ENCODE measurements at regions not wholly inside any gene's neighbourhood (a gene's known extent, or its start where the extent isn't known, plus 50 kb on each side); places are given as distances from the start of the nearest gene placed in this dataset.

DNA sequence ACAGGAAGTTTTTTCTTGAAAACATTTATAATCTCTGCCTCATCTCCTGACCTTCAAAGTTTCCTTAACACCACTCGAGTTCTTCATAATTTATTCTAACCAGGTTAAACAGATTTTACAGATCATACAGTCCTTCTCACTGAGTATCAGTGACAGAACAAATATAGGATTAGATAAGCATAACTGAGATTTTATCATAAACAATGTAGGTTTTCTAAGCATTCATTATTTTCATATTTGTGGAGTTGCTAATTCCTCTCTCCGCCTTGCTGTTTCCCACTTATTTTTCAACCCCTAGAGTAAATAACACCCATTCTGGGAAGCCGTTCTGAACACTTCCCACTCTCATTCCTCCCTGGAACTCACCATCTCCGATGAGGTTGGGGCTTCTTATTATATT is 229.9 kb downstream of the HACE1 start:
- no peaks in the 10 kb centered on the region for H3K9me3 ChIP-seq (ENCODE audit: insufficient read depth in 2 of 2, low read depth in 1 of 2, low read length in 1 of 2)
- H3K4me2 ChIP-seq (ENCODE audit: insufficient read depth in 1 of 2, low read depth in 2 of 2, low read length in 2 of 2) = no peak overlapping the region
- DNase-seq (ENCODE audit: low read depth in 1 of 2, low spot score in 2 of 2) (no peak), FAIRE-seq (no peak)
- no peak overlapping the region for H2BK12ac ChIP-seq (ENCODE audit: low read depth, low read length)
- no peaks in the 10 kb centered on the region for H3K79me1 ChIP-seq (ENCODE audit: low read depth, low read length)
- no peaks in the 10 kb centered on the region for H3K79me2 ChIP-seq (ENCODE audit: control insufficient read depth in 1 of 2, insufficient read depth in 2 of 2, low read length in 2 of 2)
- peaks cover 0 to 5% (median 2%) of the 10 kb centered on the region in 4 experiments; a peak in 2 of 7 replicates for H3K4me1 ChIP-seq (replicated peaks in 1 of 4; ENCODE audit: control insufficient read depth in 3 of 4, insufficient read depth in 4 of 4, low read length in 3 of 4)
- H3K14ac ChIP-seq (ENCODE audit: insufficient read length) = no peak overlapping the region
- no peak overlapping the region for H2BK120ac ChIP-seq (replicated peaks; ENCODE audit: low read depth, low read length)
- H4K20me1 ChIP-seq (replicated peaks in 1 of 2; ENCODE audit: control insufficient read depth in 1 of 2, insufficient read depth in 2 of 2, low read length in 2 of 2) = no peaks in the 10 kb centered on the region
- H4K8ac ChIP-seq (ENCODE audit: extremely low read depth, insufficient read depth, low read length) = no peak overlapping the region
- POLR2A ChIA-PET (ENCODE audit: partially characterized antibody) = no interaction called here
- H3K36me3 ChIP-seq (ENCODE audit: control insufficient read depth in 2 of 4, insufficient read depth in 4 of 4, low read length in 3 of 4) = no peaks in the 10 kb centered on the region
- CTCF ChIA-PET (ENCODE audit: partially characterized antibody) = no interaction called here
- H3K56ac ChIP-seq (replicated peaks; ENCODE audit: insufficient read length, low read depth, low read length) = no peak overlapping the region
- H4K5ac ChIP-seq (ENCODE audit: insufficient read length, low read depth, low read length) = no peak overlapping the region
- H3K9ac ChIP-seq (replicated peaks in 1 of 4; ENCODE audit: extremely low read depth in 1 of 4, low read depth in 3 of 4, low read length in 3 of 4) = no peak overlapping the region
- H3K27me3 ChIP-seq (replicated peaks in 1 of 4; ENCODE audit: control insufficient read depth in 3 of 4, extremely low read depth in 1 of 4, insufficient read depth in 3 of 4, low read length in 3 of 4) = no peaks in the 10 kb centered on the region; a peak in 1 of 7 replicates
- no peak overlapping the region for H2BK15ac ChIP-seq (ENCODE audit: low read length)
- H3K27ac ChIP-seq (ENCODE audit: low read depth, low read length) = no peak overlapping the region
- no peak overlapping the region for H3K18ac ChIP-seq (ENCODE audit: extremely low read depth, low read length)
- no peak overlapping the region for H2BK20ac ChIP-seq (ENCODE audit: low read length)
- no peaks in the 10 kb centered on the region for H3K23me2 ChIP-seq (ENCODE audit: low read depth, low read length)
- H3K23ac ChIP-seq (ENCODE audit: insufficient read length) = no peak overlapping the region
- H2BK5ac ChIP-seq (ENCODE audit: low read depth, low read length) = no peak overlapping the region
- no peak overlapping the region for H2AFZ ChIP-seq (ENCODE audit: low read length)
- H3K4ac ChIP-seq (replicated peaks; ENCODE audit: insufficient read length, low read depth, low read length) = no peak overlapping the region
- WGBS, 2 experiments (ENCODE audit: extremely low coverage in 1 of 2, insufficient coverage in 1 of 2, insufficient read length in 1 of 2, insufficient replicate concordance in 2 of 2, low coverage in 1 of 2, low lambda C conversion rate in 2 of 2, missing lambda C conversion rate in 1 of 2) = 88% methylated on average over 4 of the region's 4 CpGs; no CpG with 5 or more reads in 1 of the 2 experiments
- H3K4me3 ChIP-seq (ENCODE audit: extremely low read depth in 1 of 4, insufficient read depth in 2 of 4, low read depth in 3 of 4, low read length in 4 of 4) = no peak overlapping the region
- no peak overlapping the region for H2AK5ac ChIP-seq (ENCODE audit: low read depth, low read length)
- no peak overlapping the region for H4K91ac ChIP-seq (replicated peaks; ENCODE audit: insufficient read length, low read length)
- TF ChIP-seq BACH1 (IDR thresholded peaks at IDR 0.05; ENCODE audit: low read length) (no peak), POLR2AphosphoS5 (IDR thresholded peaks at IDR 0.05; ENCODE audit: low read depth, low read length) (no peak), EGR1 (IDR thresholded peaks at IDR 0.05; ENCODE audit: borderline replicate concordance, low read depth, low read length) (no peak), TBP (IDR thresholded peaks at IDR 0.05; ENCODE audit: low read depth, low read length) (no peak), TAF1 (IDR thresholded peaks at IDR 0.05; ENCODE audit: low read depth, low read length) (no peak), RXRA (IDR thresholded peaks at IDR 0.05; ENCODE audit: insufficient read depth, low read depth, low read length) (no peak), JUND (IDR thresholded peaks at IDR 0.05; ENCODE audit: low read length) (no peak), GABPA (IDR thresholded peaks at IDR 0.05; ENCODE audit: borderline replicate concordance, insufficient read depth, low read length) (no peak), TAF7 (optimal IDR thresholded peaks at IDR 0.05; ENCODE audit: borderline replicate concordance, low read depth, low read length) (no peak), NANOG (IDR thresholded peaks at IDR 0.05; ENCODE audit: insufficient read depth, low read depth, low read length, poor library complexity, severe bottlenecking) (no peak), CHD1 (IDR thresholded peaks at IDR 0.05; ENCODE audit: low read depth, low read length) (no peak), CHD2 (IDR thresholded peaks at IDR 0.05; ENCODE audit: low read length) (no peak), KDM5A (IDR thresholded peaks at IDR 0.05; ENCODE audit: low read length) (no peak)
- TF ChIP-seq, protein P1, sequence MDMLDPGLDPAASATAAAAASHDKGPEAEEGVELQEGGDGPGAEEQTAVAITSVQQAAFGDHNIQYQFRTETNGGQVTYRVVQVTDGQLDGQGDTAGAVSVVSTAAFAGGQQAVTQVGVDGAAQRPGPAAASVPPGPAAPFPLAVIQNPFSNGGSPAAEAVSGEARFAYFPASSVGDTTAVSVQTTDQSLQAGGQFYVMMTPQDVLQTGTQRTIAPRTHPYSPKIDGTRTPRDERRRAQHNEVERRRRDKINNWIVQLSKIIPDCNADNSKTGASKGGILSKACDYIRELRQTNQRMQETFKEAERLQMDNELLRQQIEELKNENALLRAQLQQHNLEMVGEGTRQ (IDR thresholded peaks at IDR 0.05; ENCODE audit: low read length) = no peak
- TF ChIP-seq, protein P2, sequence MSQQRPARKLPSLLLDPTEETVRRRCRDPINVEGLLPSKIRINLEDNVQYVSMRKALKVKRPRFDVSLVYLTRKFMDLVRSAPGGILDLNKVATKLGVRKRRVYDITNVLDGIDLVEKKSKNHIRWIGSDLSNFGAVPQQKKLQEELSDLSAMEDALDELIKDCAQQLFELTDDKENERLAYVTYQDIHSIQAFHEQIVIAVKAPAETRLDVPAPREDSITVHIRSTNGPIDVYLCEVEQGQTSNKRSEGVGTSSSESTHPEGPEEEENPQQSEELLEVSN (IDR thresholded peaks at IDR 0.05) = no peak

Data from H1 (cell line).